GM19395 (cell line): ENCODE measurements at regions not wholly inside any gene's neighbourhood (a gene's known extent, or its start where the extent isn't known, plus 50 kb on each side); places are given as distances from the start of the nearest gene placed in this dataset.
"Not testable (repeated sequence)": the region's sequence is repeated elsewhere in the genome, so short reads cannot be mapped to it uniquely, and the experiment has no call there.

ENCODE experiments used
- ATAC-seq: cut with Tn5 transposase; IDR thresholded peaks from one replicate; pipeline ENCODE4 v1.9.1; 2021; ENCODE audit warnings: mild to moderate bottlenecking, moderate library complexity; ENCODE audit not compliant: unreplicated experiment

- ATAC-seq, result peak; percentile 94
These were observed 100.3 kb upstream of the MTHFD1L start for GRCh38 chr6:150765067-150765764.

GRCh38 chr6:150766201-150766997 lies 99.1 kb upstream of the MTHFD1L start:
- no peak for ATAC-seq

- ATAC-seq, result no peak
These were observed 98.3 kb upstream of the MTHFD1L start for GRCh38 chr6:150767161-150767560.

- ATAC-seq, result no peak
These were observed 97.9 kb upstream of the MTHFD1L start for GRCh38 chr6:150767571-150768018.

GRCh38 chr6:150770637-150771036 lies 94.9 kb upstream of the MTHFD1L start:
- ATAC-seq, result no peak

- ATAC-seq, result no peak
These were observed 91.5 kb upstream of the MTHFD1L start for GRCh38 chr6:150773969-150774368.

- no peak for ATAC-seq
These were observed 89.9 kb upstream of the MTHFD1L start for GRCh38 chr6:150775415-150776203.

GRCh38 chr6:150777736-150778135 lies 87.8 kb upstream of the MTHFD1L start:
- no peak for ATAC-seq

GRCh38 chr6:150783813-150784212 lies 81.7 kb upstream of the MTHFD1L start:
- ATAC-seq, result no peak

- no peak for ATAC-seq
These were observed 78.1 kb upstream of the MTHFD1L start for GRCh38 chr6:150787429-150787828.

GRCh38 chr6:150788089-150788488 lies 77.4 kb upstream of the MTHFD1L start:
- no peak for ATAC-seq

- not testable (repeated sequence) for ATAC-seq
These were observed 75.6 kb upstream of the MTHFD1L start for GRCh38 chr6:150789906-150790305.

GRCh38 chr6:150791717-150792116 lies 73.8 kb upstream of the MTHFD1L start:
- no peak for ATAC-seq

GRCh38 chr6:150797949-150798348 lies 67.6 kb upstream of the MTHFD1L start:
- no peak for ATAC-seq

GRCh38 chr6:150799276-150799805 lies 66.2 kb upstream of the MTHFD1L start:
- no peak for ATAC-seq

GRCh38 chr6:150800674-150801314 lies 64.7 kb upstream of the MTHFD1L start:
- no peak for ATAC-seq

GRCh38 chr6:150806790-150807189 lies 58.7 kb upstream of the MTHFD1L start:
- no peak for ATAC-seq

- ATAC-seq, result peak; percentile 65
These were observed 52.0 kb upstream of the MTHFD1L start for GRCh38 chr6:150813319-150813992.

GRCh38 chr6:150813993-150814359 lies 51.5 kb upstream of the MTHFD1L start:
- ATAC-seq, result peak; percentile 63
